ENCODE measurements at regions not wholly inside any gene's neighbourhood (a gene's known extent, or its start where the extent isn't known, plus 50 kb on each side); places are given as distances from the start of the nearest gene placed in this dataset.

- no peak for TF ChIP-seq EGR1 (IDR thresholded peaks at IDR 0.05; ENCODE audit: borderline replicate concordance, low read depth, low read length)
- TF ChIP-seq POLR2A (IDR thresholded peaks at IDR 0.05; ENCODE audit: control extremely low read depth in 1 of 2, low read depth in 2 of 2, low read length in 2 of 2), result peak; percentile 41 to 57; a peak in 1 of 3 replicates
- no peak for TF ChIP-seq CBX5 (IDR thresholded peaks at IDR 0.05; ENCODE audit: low read depth, low read length)
- no peak for TF ChIP-seq ZNF274 (IDR thresholded peaks at IDR 0.05; ENCODE audit: borderline replicate concordance, extremely low read depth, low read length)
- TF ChIP-seq KDM4A (IDR thresholded peaks at IDR 0.05; ENCODE audit: low read depth, low read length, severe bottlenecking), result no peak
- TF ChIP-seq BCL11A (IDR thresholded peaks at IDR 0.05; ENCODE audit: low read depth in 2 of 2, low read length in 2 of 2), result no peak
- TF ChIP-seq, protein P1, sequence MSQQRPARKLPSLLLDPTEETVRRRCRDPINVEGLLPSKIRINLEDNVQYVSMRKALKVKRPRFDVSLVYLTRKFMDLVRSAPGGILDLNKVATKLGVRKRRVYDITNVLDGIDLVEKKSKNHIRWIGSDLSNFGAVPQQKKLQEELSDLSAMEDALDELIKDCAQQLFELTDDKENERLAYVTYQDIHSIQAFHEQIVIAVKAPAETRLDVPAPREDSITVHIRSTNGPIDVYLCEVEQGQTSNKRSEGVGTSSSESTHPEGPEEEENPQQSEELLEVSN (IDR thresholded peaks at IDR 0.05), result no peak
- no peak for TF ChIP-seq YY1 (IDR thresholded peaks at IDR 0.05; ENCODE audit: low read depth, low read length)
- TF ChIP-seq TCF12 (IDR thresholded peaks at IDR 0.05; ENCODE audit: low read depth, low read length), result 0 out of 2 replicates have a peak, but pooled peaks have one; percentile 4
- no peak for TF ChIP-seq CBX8 (IDR thresholded peaks at IDR 0.05; ENCODE audit: borderline replicate concordance, low read depth, low read length)
Observed at GRCh38 chr1:223029985-223030769, 112.9 kb downstream of the TLR5 start (continued).
